Right renal pelvis (tissue), 4 donors: ENCODE measurements at regions not wholly inside any gene's neighbourhood (a gene's known extent, or its start where the extent isn't known, plus 50 kb on each side); places are given as distances from the start of the nearest gene placed in this dataset.

ENCODE experiments used
- DNase-seq, 4 donors: peaks; one replicate each; pipeline ENCODE4 v3.0.0-alpha.2; 2013; ENCODE audit warnings: low read depth in 4 of 4, low spot score in 3 of 4, missing footprints in 1 of 4

DNA sequence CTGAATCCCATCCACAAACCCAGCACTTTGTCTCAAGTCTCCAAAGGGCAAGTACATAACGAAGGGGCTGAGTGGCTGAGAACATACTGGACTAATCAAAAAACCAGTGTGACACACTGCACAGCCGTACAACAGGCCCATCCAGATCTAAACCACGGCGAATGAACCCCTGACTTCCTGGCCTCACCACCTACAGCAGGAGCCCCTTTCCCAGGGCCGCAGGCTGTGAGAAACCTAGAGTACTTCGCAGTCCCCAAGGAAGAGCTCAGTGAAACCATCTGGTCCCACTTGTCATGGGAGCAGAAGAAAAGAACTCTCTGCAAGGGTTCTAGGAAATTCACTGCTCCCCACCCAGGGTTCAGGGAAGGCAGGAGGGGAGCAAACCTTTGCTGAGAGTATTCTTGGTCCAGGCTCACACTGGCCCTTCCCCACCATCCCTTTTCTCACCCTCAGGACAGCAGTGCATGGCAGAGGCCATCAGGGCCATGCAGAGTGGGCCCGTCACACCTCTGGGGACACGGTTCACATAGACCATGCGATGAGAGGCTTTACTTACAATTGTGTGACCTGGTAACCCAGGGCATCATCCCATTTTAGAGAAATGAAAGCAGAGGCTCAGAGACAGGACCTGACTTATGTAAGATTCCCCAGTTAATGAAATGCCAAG is 192.8 kb downstream of the BCL11B start:
- DNase-seq = no peak

DNA sequence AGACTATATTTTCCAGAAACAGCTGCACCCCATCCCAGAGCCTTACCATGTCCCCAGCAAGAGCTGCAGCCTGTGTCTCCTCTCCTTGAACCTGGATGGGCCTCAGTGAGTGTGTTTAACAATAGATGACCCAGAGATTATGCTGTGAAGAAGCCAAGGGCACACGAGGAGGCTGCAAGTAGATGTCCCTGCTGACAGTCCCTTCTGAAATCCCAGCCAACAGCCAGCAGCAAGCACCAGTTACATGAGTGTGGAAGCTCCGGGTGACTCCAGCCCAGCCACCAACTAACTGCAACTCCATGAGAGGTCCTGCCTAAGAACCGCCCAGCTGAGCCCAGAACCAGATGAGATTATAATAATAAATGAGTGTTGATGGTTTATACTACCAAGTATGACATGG is 191.7 kb downstream of the BCL11B start:
- DNase-seq = no peak

DNA sequence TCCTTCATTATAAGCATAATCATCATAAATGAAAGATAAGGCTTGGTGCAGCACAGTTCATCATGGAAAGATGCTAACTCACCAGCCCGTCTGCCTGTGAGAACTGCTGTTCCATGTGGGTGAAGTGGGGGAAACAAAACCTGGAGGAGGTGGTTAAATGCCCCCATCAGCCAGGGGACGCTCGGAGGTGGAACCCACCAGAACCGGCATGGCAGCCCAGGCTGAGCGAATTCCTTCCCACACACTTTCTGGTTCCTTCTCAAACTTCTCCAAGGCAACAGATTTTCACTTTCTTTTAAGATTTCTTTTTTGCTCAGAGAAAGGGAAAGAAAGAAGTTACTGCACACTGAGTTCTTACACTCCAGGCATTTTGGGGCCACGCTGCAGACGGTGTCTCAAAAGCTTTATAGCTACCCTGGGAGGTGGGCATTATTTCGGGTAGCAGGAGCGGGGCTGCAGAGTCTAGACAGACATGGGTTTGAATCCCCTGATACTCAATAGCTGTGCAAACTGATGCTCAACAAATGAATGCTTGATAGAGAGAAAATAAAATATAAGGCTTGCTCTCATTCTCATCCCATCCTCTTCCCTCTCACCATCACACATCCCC is 190.7 kb downstream of the BCL11B start:
- DNase-seq = no peak

DNA sequence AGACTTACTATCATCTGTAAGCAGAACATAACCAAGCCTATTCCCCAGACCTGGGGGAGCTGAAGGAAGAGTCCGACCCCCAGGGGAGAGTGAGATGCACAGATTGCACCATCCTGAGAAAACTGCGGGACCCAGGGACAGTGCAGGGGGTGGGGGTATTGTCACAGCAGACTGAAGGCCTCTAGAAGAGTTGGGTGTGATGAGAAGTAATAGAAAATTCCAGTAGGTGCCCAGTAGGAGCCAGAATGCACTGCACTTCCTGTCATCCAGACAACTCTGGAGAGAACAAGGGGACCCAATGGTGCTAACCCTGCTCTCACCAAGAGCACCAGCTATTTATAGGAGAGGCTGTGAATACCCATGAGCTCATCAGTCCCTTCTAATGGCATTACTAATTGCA is 190.1 kb downstream of the BCL11B start:
- no peak for DNase-seq

DNA sequence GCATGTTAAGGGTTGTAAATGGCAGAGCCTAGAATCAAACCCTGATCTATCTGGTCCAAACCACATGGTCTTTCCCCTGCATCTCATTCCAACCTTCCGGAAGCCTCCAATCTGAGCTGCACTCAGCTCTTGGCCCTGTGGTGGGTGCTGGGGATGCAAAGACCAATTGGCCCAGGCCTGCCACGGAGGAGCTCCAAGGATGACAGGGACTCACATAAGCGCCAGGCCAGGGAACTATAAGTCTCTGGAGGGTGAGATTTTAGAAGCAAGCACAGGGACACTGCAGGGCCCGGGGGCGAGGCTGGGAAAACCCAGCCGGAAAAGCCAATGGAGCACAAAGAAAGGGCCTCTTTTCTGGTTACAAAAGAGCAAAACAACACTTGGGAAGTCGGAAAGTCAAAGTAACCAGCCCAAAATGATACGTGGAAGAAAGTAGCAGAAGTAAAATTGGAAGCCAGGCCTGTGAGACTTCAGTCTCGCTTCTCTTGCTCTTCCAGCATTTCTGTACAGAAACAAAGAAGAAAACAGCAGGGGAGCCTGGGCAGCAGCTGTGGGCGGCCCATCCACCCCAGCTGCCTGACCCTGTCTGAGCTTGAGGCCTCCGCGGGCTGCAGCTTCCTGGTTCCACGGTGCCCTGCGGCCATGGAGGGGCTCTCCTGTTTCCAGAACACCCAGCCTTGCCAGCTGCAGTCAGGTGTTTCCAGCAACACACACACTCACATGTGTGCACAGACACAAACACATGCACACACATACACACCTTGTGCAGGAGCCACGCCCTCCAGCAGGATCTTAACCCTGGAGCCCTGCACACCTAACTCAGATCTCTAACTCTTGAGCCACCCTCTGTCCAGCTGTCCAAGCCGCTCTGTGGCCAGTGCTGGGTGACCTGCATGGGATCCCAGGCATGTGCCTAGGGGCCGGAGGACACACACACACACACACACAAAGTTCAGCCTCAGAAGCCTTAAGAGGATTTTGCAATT is 178.2 kb downstream of the BCL11B start:
- peak in 1 of 4 donors; percentile 3 for DNase-seq

DNA sequence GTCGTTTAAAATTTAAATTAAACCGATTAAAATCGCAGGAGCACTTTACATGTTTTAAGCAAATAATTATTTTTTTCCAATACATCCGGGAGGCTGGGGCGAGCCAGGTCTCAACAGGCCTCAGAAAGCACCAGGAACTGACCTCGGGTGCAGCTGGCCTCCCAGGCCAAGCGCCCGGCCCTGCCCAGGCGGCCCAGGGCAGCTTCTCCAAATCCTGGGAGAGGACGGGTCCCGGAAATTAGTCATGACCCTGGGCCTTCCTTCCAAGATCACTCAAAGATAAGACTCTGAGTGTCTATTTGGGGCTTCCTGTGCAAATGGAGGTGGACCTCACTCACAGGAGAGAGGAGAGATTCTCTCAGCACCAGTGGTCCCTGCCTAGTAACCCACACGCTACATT is 177.1 kb downstream of the BCL11B start:
- no peak for DNase-seq

DNA sequence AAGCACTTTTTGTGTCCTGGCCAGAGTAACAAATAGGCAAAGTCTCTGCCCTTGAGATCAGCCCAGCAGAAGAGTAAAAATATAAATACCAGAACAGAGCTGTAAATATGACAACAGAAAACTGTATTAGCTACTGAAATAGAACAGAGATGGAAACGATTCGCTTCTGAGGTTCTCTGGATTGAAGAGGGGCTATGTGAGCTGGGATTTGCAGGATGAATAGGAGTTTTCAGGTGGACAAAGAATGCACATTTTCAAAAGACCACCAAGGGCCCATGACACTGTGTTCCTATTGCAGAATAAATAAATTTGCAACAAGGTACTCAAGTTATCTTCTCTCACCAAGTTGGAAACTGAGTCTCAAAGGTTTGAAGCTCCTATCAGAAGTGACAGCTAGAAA is 176.6 kb downstream of the BCL11B start:
- DNase-seq = no peak

DNA sequence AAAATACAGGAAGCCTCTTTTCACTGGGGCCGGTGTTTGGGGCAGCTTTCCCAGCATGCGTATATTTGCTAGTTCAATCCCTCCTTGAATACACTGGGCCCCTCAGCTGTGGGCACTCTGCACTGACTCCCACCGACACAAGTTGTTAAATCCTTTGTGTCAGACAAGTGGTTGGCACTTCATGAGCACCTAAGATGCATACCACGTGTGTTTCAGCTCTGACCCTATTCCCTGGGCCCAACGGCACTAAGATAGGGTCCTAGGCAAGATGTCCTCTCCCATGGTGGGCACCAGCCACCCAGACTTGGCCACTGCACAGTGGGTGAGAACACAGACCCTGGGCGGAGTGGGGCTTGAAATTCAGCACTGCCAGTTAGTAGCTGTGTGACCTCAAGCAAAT is 173.8 kb downstream of the BCL11B start:
- DNase-seq = no peak

DNA sequence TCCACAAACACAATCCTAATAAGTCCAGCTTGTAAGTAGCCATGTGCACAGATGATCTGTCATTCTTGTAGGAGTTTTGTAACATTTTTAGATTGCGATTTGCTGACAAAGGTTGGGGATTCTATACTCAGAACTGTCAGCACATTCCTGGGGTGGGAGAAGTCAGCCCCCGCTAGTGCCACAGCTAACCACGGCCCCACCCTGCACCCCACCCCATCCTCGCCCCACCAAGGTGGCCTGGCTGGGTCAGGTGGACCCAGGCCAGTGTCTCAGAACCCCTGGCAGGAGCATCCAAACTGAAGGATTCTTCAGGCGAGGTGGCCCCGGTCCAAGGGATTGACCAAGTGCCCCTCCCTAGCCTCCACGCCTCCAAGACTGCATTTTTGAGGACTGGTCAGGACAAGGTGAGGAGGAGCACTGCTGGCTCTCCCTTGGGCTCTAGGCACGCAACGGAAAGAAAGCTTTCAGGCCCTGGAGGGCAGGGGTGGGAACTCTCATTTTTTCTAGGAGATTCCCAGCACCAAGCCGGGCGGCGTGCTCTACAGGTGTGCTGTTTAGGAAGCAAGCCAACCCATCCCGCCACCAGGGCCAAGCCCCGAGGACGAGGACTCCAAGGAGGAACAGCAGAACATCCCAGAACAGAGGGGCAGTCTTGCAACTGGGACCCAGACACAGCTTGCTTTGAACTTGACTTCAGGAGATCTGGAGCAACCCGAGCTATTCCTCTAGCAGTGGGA is 172.8 kb downstream of the BCL11B start:
- DNase-seq = no peak

DNA sequence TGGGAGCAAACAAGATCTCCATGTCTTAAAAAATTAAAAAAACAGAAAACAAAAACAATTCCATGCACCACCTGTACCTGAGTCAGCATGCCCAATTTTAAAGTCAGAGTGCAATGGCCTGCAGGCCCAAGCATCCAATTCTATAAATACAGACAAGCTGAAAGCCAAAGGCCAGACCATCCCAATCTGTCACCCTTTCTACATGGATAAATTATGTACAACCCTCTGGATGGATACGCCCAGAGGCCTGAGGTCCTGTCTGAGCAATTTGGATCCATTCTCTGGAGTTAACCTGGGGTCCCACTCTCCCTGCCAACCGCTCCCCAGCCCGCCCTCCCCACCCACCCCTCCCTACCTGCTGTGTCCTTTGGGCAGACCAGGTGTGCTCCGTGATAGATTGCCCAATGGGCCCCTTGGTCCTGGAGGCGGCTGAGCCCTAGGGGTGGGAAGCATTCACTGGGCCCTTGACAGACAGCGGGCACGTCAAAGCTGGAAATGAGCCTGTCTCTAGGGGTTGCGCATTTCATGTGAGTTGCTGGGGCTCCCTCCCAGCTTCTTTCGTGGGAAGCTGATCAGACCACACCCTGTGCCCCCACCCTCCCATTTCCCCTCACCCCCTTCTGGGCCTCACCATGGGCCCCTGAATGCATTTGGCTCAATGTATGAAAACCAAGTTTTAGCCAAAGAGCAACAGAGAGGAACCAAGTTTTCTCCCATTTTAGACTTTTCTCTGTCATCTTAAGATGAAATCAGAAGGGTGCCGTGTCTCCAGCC is 171.3 kb downstream of the BCL11B start:
- DNase-seq = no peak

DNA sequence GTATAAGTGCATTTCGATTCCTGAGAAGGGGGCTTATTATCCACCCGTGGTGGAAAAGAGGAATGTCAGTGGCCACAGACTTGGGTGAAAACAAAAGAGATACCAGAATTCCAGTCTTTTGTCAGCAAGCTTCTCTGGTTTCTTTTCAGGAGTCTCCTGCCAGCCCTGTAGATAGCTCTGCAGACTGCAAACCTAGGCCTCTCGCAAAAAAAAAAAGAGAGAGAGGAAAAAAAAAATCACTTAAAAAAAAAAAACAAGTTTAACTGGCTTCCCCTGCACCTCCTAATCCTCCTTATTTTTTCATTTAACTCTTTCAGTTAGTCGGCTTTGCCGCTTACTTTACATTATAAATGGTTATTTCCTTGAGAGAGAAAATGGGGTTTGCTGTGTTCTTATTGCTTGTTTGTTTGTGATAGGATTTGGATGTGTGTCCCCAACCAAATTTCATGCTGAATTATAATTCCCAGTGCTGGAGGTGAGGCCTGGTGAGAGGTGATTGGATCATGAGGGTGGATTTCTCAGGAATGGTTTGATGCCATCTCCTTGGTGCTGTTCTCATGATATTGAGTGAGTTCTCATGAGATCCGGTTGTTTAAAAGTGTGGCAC is 170.0 kb downstream of the BCL11B start:
- DNase-seq = peak in 1 of 4 donors; percentile 3

DNA sequence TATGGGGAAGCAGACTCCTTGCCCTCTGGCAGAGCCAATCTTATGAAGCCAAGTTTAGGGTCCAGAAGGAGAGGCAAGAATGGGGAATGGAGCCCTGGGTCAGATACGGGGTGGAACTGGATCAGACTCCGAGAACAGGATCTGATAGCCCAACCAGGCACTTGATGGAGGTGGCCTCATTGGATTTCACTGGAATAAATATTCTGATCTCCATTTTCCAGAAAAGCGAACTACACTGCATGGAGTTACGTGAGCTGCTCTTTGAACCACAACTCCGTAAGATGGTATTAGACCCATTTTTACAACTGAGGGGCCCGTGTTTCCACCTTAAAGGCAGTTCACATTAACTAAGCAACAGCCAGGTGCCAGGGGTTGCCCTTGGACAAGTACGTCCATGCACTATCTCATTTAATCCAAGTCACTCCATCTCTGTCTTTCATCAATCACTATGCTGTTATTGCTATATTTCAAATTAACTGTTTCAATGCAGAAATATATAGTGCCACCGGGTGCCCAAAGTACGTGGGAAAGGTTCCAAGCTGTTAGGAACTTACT is 155.2 kb downstream of the BCL11B start:
- DNase-seq = no peak

DNA sequence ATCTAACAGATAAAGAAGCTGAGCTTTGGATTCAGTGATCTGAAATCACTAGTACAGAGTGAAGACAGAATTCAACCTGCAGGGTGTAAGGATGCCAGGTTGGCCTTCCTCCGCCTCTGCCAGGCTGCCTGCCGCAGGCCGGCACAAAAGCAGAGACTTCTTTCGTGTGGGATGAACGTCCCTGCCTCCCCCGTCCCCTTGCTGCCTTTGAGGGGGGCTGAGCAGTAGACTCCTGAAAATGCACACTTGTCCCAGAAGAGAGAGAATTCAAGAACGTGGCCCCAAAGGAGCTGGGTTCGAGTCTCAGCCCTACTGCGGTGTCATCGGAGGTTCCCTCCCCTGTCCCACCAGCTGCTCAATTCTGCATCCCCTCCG is 154.3 kb downstream of the BCL11B start:
- DNase-seq = no peak

DNA sequence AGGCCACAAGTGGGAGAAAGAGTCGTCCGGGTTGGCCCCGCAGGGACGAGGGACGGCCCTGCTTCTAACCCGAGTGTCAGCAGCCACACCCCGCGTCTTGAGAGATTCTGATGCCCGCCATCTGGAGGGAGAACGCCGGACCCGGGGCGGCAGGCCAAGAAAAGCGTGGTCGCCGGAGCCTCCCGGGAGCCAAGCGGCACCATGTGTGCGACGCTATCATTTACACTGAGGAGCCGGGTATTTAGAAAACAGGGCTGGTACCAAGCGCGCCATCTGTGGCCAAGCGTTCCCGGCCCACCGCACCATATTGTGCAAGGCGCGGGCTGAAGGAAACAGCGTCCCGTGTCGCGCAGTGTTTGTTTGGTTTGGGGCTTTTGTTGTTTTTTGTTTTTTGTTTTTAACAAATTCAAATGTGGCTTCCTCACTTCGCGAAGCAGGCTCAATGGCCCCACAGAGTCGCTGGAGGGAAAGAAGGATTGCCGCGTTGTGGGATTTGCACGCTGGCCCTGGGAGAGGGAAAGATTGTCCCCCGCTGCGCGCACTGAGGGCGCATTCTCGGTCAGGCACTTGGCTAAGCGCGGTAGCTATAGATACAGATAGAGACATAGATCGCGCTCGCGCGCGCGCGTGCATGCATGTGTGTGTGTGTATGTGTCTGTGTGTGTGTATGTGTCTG is 153.8 kb downstream of the BCL11B start:
- no peak for DNase-seq

DNA sequence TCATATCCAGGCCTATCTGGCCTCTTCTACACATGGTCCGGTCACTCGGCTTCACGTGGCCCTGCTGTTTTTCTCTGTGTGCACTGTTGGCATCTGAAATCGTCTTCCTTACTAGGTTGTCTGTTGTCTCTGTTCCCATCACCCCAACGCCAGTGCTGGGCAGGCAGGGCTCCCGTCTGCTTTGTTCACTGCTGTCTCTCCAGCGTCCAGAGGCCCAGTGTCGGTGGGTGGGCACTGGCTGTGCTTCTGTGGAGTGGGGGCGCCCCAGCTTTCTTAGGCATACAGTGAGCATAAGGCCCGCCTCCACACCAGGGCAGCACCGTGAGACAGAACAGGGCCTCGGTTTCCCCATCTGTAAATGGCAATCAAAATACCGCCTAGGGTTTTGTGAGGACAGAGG is 153.1 kb downstream of the BCL11B start:
- no peak for DNase-seq
